ENCODE measurements at regions not wholly inside any gene's neighbourhood (a gene's known extent, or its start where the extent isn't known, plus 50 kb on each side); places are given as distances from the start of the nearest gene placed in this dataset.

- DNase-seq (ENCODE audit: low read depth in 4 of 4, low spot score in 3 of 4): no peak
Measured at GRCh38 chr20:11267762-11268335, 594.0 kb upstream of the JAG1 start.

GRCh38 chr20:11270566-11270965 is 596.8 kb upstream of the JAG1 start:
- no peak for DNase-seq (ENCODE audit: low read depth in 4 of 4, low spot score in 3 of 4)

- no peak for DNase-seq (ENCODE audit: low read depth in 4 of 4, low spot score in 3 of 4)
Measured at GRCh38 chr20:11271319-11271718, 597.5 kb upstream of the JAG1 start.

GRCh38 chr20:11271920-11272594 is 598.3 kb upstream of the JAG1 start:
- DNase-seq (ENCODE audit: low read depth in 4 of 4, low spot score in 3 of 4): no peak

GRCh38 chr20:11274141-11274594 is 600.4 kb upstream of the JAG1 start:
- DNase-seq (ENCODE audit: low read depth in 4 of 4, low spot score in 3 of 4): peak; percentile 44 to 69 (median 57)

GRCh38 chr20:11275740-11276139 is 601.9 kb upstream of the JAG1 start:
- no peak for DNase-seq (ENCODE audit: low read depth in 4 of 4, low spot score in 3 of 4)

- no peak for DNase-seq (ENCODE audit: low read depth in 4 of 4, low spot score in 3 of 4)
Measured at GRCh38 chr20:11277170-11277569, 603.4 kb upstream of the JAG1 start.

GRCh38 chr20:11277858-11278257 is 604.1 kb upstream of the JAG1 start:
- no peak for DNase-seq (ENCODE audit: low read depth in 4 of 4, low spot score in 3 of 4)

GRCh38 chr20:11278461-11278860 is 604.7 kb upstream of the JAG1 start:
- no peak for DNase-seq (ENCODE audit: low read depth in 4 of 4, low spot score in 3 of 4)

GRCh38 chr20:11281240-11281639 is 607.4 kb upstream of the JAG1 start:
- DNase-seq (ENCODE audit: low read depth in 4 of 4, low spot score in 3 of 4): no peak

- no peak for DNase-seq (ENCODE audit: low read depth in 4 of 4, low spot score in 3 of 4)
Measured at GRCh38 chr20:11281768-11282167, 608.0 kb upstream of the JAG1 start.

- DNase-seq (ENCODE audit: low read depth in 4 of 4, low spot score in 3 of 4): no peak
Measured at GRCh38 chr20:11287126-11287525, 613.3 kb upstream of the JAG1 start.

- no peak for DNase-seq (ENCODE audit: low read depth in 4 of 4, low spot score in 3 of 4)
Measured at GRCh38 chr20:11296221-11296620, 621.5 kb upstream of the BTBD3 start.

GRCh38 chr20:11296951-11297350 is 620.7 kb upstream of the BTBD3 start:
- no peak for DNase-seq (ENCODE audit: low read depth in 4 of 4, low spot score in 3 of 4)

- no peak for DNase-seq (ENCODE audit: low read depth in 4 of 4, low spot score in 3 of 4)
Measured at GRCh38 chr20:11301699-11302098, 616.0 kb upstream of the BTBD3 start.

- DNase-seq (ENCODE audit: low read depth in 4 of 4, low spot score in 3 of 4): no peak
Measured at GRCh38 chr20:11302436-11302835, 615.3 kb upstream of the BTBD3 start.

- no peak for DNase-seq (ENCODE audit: low read depth in 4 of 4, low spot score in 3 of 4)
Measured at GRCh38 chr20:11304795-11305194, 612.9 kb upstream of the BTBD3 start.

GRCh38 chr20:11305406-11305805 is 612.3 kb upstream of the BTBD3 start:
- no peak for DNase-seq (ENCODE audit: low read depth in 4 of 4, low spot score in 3 of 4)

GRCh38 chr20:11311659-11312224 is 606.0 kb upstream of the BTBD3 start:
- no peak for DNase-seq (ENCODE audit: low read depth in 4 of 4, low spot score in 3 of 4)

- DNase-seq (ENCODE audit: low read depth in 4 of 4, low spot score in 3 of 4): no peak
Measured at GRCh38 chr20:11315525-11315924, 602.2 kb upstream of the BTBD3 start.

GRCh38 chr20:11316244-11316643 is 601.4 kb upstream of the BTBD3 start:
- no peak for DNase-seq (ENCODE audit: low read depth in 4 of 4, low spot score in 3 of 4)

- no peak for DNase-seq (ENCODE audit: low read depth in 4 of 4, low spot score in 3 of 4)
Measured at GRCh38 chr20:11320033-11320432, 597.7 kb upstream of the BTBD3 start.

Data from left renal pelvis (tissue), 4 donors.